ENCODE measurements at regions not wholly inside any gene's neighbourhood (a gene's known extent, or its start where the extent isn't known, plus 50 kb on each side); places are given as distances from the start of the nearest gene placed in this dataset.
"Not testable (repeated sequence)": the region's sequence is repeated elsewhere in the genome, so short reads cannot be mapped to it uniquely, and the experiment has no call there.

DNA sequence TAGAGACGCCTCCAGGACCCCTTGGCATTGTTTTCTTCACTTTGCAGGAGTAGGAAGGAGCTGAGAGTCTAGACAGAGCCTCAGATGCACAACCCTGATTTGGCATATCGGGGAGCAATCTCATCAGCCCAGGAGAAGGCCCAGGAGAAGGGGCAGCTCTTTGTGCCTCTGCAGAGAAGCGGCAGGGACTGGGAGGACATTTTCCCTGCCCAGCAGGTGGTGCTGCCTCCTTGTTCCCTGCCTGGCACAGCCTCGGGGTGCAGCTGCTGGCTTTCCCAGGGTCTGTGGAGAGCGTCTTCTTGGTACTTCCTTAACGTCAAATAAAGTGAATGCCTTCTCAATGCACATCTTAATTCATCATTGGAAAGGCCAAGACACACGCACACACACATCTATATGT is 419.5 kb downstream of the TMEM121 start:
- DNase-seq (ENCODE audit: low spot score) = no peak
- Mint-ChIP-seq H3K36me3 (ENCODE audit: low read depth) (no peaks in the 10 kb centered on the region), H3K9me3 (ENCODE audit: low read depth) (peaks cover 61% of the 10 kb centered on the region), H3K4me1 (ENCODE audit: low read depth) (no peaks in the 10 kb centered on the region), H3K4me3 (ENCODE audit: unreplicated experiment) (no peak overlapping the region), H3K27ac (ENCODE audit: unreplicated experiment) (no peak overlapping the region), H3K27me3 (ENCODE audit: low read depth) (no peaks in the 10 kb centered on the region)
- TF ChIP-seq, protein P1, sequence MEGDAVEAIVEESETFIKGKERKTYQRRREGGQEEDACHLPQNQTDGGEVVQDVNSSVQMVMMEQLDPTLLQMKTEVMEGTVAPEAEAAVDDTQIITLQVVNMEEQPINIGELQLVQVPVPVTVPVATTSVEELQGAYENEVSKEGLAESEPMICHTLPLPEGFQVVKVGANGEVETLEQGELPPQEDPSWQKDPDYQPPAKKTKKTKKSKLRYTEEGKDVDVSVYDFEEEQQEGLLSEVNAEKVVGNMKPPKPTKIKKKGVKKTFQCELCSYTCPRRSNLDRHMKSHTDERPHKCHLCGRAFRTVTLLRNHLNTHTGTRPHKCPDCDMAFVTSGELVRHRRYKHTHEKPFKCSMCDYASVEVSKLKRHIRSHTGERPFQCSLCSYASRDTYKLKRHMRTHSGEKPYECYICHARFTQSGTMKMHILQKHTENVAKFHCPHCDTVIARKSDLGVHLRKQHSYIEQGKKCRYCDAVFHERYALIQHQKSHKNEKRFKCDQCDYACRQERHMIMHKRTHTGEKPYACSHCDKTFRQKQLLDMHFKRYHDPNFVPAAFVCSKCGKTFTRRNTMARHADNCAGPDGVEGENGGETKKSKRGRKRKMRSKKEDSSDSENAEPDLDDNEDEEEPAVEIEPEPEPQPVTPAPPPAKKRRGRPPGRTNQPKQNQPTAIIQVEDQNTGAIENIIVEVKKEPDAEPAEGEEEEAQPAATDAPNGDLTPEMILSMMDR (IDR thresholded peaks at IDR 0.05) = no peak

DNA sequence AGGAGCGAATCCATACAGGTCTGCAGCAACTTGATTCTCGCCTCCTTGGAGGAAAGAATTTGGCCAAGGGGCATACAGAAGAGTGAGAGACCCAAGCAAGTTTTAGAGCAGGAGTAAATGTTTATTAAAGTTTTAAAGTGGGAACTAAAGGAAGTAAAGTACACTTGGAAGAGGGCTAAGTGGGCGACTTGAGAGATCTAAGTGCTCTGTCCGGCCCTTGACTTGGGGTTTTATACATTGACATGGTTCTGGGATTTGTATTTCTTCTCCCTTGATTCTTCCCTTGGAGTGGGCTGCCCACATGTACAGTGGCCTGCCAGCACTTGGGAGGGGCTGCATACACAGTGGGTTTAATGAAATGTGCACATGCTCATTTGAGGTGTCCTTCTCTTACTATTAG is 421.2 kb downstream of the TMEM121 start:
- Mint-ChIP-seq H3K9me3 (ENCODE audit: low read depth) (peaks cover 57% of the 10 kb centered on the region), H3K4me1 (ENCODE audit: low read depth) (no peaks in the 10 kb centered on the region), H3K27ac (ENCODE audit: unreplicated experiment) (no peak overlapping the region), H3K36me3 (ENCODE audit: low read depth) (no peaks in the 10 kb centered on the region), H3K27me3 (ENCODE audit: low read depth) (no peaks in the 10 kb centered on the region), H3K4me3 (ENCODE audit: unreplicated experiment) (no peak overlapping the region)
- DNase-seq (ENCODE audit: low spot score) = no peak
- TF ChIP-seq, protein P1 (IDR thresholded peaks at IDR 0.05) = no peak

DNA sequence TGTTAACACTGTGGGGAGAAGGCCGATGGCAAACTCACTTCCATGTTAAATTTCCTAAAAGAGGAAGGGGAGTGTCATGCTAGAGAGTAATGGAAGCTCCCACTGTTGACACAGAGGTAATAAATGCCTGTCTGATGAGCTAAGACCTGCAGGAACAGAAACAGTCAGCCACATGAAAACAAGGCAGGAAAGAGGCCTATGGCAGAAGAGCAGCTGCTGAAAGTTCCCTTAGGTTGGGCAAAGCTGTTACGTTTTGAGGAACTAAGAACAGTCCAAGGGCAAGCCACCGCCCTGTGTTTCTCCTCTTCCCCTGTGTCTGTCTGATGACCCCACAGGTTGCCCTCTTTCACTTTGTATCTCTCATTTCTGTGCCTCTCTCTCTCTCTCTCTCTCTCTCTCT is 422.6 kb downstream of the TMEM121 start:
- not testable (repeated sequence) for H3K4me3 Mint-ChIP-seq (ENCODE audit: unreplicated experiment); DNase-seq (ENCODE audit: low spot score); H3K4me1 Mint-ChIP-seq (ENCODE audit: low read depth); H3K27ac Mint-ChIP-seq (ENCODE audit: unreplicated experiment); H3K36me3 Mint-ChIP-seq (ENCODE audit: low read depth); H3K27me3 Mint-ChIP-seq (ENCODE audit: low read depth)
- peaks cover 60% of the 10 kb centered on the region for H3K9me3 Mint-ChIP-seq (ENCODE audit: low read depth)

DNA sequence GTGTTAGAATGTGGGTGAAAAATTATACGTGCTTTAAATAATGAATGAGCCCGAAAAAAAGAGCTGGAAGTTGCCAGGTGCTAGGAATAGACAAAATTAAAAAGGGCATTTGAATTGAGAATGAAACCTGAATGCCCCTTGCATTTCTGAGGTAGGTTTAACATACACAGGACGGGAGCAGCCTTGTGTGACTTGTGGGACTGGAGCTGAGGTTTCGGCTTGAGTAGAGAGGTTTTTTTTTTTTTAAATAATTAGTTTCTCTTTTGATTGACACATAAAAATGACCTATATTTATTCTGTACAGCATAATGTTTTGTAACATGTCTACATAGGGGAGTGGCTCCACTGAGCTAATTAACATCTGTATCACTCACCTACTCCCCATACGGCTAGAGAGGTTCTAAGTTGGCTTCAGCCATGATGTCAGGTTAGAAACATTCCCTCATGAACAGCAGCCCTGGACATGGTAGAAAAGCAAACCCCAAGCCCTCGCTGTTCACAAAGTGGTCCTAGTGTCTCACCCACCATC is 424.0 kb downstream of the TMEM121 start:
- peaks cover 66% of the 10 kb centered on the region for H3K9me3 Mint-ChIP-seq (ENCODE audit: low read depth)
- H3K4me1 Mint-ChIP-seq (ENCODE audit: low read depth); H3K27me3 Mint-ChIP-seq (ENCODE audit: low read depth); H3K36me3 Mint-ChIP-seq (ENCODE audit: low read depth); H3K4me3 Mint-ChIP-seq (ENCODE audit: unreplicated experiment); H3K27ac Mint-ChIP-seq (ENCODE audit: unreplicated experiment); DNase-seq (ENCODE audit: low spot score): not testable (repeated sequence)

DNA sequence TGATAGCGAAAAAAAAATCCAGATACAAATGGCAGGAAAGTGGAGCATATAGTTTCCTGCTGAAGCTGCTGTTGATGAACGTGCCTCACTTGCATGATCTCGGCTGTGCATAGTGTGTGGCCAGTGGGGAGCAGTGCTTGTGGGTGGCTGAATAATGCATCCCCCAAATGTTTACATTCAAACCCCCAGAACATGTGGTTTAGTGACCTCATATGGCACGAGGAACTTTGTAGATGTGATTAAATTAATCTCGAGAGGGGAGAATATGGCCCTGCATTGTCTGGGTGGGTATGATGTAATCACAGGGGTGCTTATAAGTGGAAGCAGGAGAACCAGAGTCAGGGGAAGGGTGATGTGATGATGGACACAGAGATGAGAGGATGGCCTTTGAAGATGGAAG is 425.0 kb downstream of the TMEM121 start:
- no peak for DNase-seq (ENCODE audit: low spot score)
- H3K4me3 Mint-ChIP-seq (ENCODE audit: unreplicated experiment) = no peak overlapping the region
- TF ChIP-seq, protein P1 (IDR thresholded peaks at IDR 0.05) = no peak
- H3K27ac Mint-ChIP-seq (ENCODE audit: unreplicated experiment) = no peak overlapping the region
- peaks cover 60% of the 10 kb centered on the region for H3K9me3 Mint-ChIP-seq (ENCODE audit: low read depth)
- no peaks in the 10 kb centered on the region for H3K27me3 Mint-ChIP-seq (ENCODE audit: low read depth)
- no peaks in the 10 kb centered on the region for H3K4me1 Mint-ChIP-seq (ENCODE audit: low read depth)
- no peaks in the 10 kb centered on the region for H3K36me3 Mint-ChIP-seq (ENCODE audit: low read depth)

DNA sequence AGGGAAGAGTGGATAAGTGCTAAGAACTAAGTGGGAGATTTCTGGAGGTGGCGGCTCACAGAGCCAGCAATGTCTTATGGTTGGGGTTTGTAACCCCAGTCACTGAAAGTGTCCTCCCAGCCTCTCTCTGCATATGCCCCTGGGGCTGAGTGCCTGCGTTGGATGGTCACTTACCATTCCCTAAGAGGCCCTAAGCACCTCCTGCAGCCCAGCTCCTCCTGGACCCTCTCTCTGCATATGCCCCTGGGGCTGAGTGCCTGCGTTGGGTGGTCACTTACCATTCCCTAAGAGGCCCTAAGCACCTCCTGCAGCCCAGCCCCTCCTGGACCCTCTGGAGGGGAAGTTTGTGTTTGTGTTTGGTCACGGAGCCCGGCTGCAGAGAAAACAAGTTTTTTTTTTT is 425.8 kb downstream of the TMEM121 start:
- Mint-ChIP-seq H3K27me3 (ENCODE audit: low read depth) (no peaks in the 10 kb centered on the region), H3K4me1 (ENCODE audit: low read depth) (no peaks in the 10 kb centered on the region), H3K36me3 (ENCODE audit: low read depth) (no peaks in the 10 kb centered on the region), H3K9me3 (ENCODE audit: low read depth) (peaks cover 60% of the 10 kb centered on the region), H3K4me3 (ENCODE audit: unreplicated experiment) (no peak overlapping the region), H3K27ac (ENCODE audit: unreplicated experiment) (no peak overlapping the region)
- DNase-seq (ENCODE audit: low spot score) = no peak
- TF ChIP-seq, protein P1 (IDR thresholded peaks at IDR 0.05) = no peak

Data from chondrocyte (in vitro differentiated cells).